Fibroblast of gingiva (primary cell): ENCODE measurements at regions not wholly inside any gene's neighbourhood (a gene's known extent, or its start where the extent isn't known, plus 50 kb on each side); places are given as distances from the start of the nearest gene placed in this dataset.
"Not testable (repeated sequence)": the region's sequence is repeated elsewhere in the genome, so short reads cannot be mapped to it uniquely, and the experiment has no call there.

ENCODE experiments used
- DNase-seq: peaks from one replicate; pipeline ENCODE4 v3.0.0-alpha.2; 2011; ENCODE audit warnings: low read depth

- no peak for DNase-seq
These were observed 130.6 kb downstream of the BRD1 start for GRCh38 chr22:49697047-49697446.

- no peak for DNase-seq
These were observed 133.0 kb downstream of the BRD1 start for GRCh38 chr22:49694462-49695260.

- no peak for DNase-seq
These were observed 133.8 kb downstream of the BRD1 start for GRCh38 chr22:49693848-49694247.

- no peak for DNase-seq
These were observed 134.3 kb downstream of the BRD1 start for GRCh38 chr22:49693416-49693815.

GRCh38 chr22:49692499-49693225, 135.0 kb downstream of the BRD1 start:
- DNase-seq: no peak

- DNase-seq: no peak
These were observed 136.4 kb downstream of the BRD1 start for GRCh38 chr22:49691256-49691655.

GRCh38 chr22:49690454-49690853, 137.2 kb downstream of the BRD1 start:
- DNase-seq: no peak

GRCh38 chr22:49689858-49690257, 137.8 kb downstream of the BRD1 start:
- no peak for DNase-seq

GRCh38 chr22:49689255-49689770, 138.4 kb downstream of the BRD1 start:
- no peak for DNase-seq

GRCh38 chr22:49688516-49689254, 139.0 kb downstream of the BRD1 start:
- DNase-seq: no peak

- no peak for DNase-seq
These were observed 139.7 kb downstream of the BRD1 start for GRCh38 chr22:49687786-49688515.

- DNase-seq: no peak
These were observed 140.3 kb downstream of the BRD1 start for GRCh38 chr22:49687333-49687732.

- no peak for DNase-seq
These were observed 141.0 kb downstream of the BRD1 start for GRCh38 chr22:49686495-49687219.

- DNase-seq: no peak
These were observed 142.0 kb downstream of the BRD1 start for GRCh38 chr22:49685686-49686085.

- no peak for DNase-seq
These were observed 142.6 kb downstream of the BRD1 start for GRCh38 chr22:49685116-49685515.

- DNase-seq: no peak
These were observed 144.6 kb downstream of the BRD1 start for GRCh38 chr22:49683032-49683431.

- not testable (repeated sequence) for DNase-seq
These were observed 146.9 kb downstream of the BRD1 start for GRCh38 chr22:49680819-49681218.

- no peak for DNase-seq
These were observed 148.9 kb downstream of the BRD1 start for GRCh38 chr22:49678842-49679170.

GRCh38 chr22:49678137-49678841, 149.4 kb downstream of the BRD1 start:
- no peak for DNase-seq

- DNase-seq: no peak
These were observed 150.2 kb downstream of the BRD1 start for GRCh38 chr22:49677495-49677889.
